ENCODE measurements at regions not wholly inside any gene's neighbourhood (a gene's known extent, or its start where the extent isn't known, plus 50 kb on each side); places are given as distances from the start of the nearest gene placed in this dataset.

DNA sequence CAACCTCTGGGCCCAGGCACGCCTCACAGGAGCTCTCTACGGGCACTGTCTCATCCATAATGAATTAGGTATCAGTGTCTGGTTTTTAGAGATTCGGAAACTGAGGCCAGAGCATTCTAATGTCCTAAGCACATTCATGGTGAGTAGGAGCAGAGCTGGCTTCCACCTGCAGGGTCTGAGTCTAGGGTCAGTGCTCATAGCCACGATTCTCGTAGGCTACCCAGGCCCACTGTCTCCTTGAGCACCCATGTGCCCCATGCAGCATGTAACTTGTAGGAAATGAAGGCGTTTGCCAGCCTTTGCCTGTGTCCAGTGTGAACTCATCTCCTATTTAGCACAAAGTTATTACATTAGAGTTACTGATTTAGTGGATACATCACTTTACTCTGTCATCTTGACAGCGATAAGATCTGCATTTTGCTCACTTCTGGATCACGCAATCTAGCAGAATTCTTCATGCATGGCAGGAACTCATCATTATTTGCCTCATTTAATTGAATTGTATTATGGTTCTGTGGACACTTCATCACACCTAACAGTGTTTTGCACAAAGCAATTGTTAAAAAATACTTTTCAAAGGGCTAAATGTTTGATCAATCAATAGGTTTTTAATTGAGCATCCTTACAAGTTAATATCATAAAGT, 205.3 kb upstream of the SULF2 start:
- no peaks in the 10 kb centered on the region for H3K4me1 Mint-ChIP-seq
- DNase-seq: no peak
- H3K27me3 ChIP-seq (ENCODE audit: control insufficient read depth in 2 of 2, insufficient read depth in 2 of 2, low read length in 2 of 2): no peaks in the 10 kb centered on the region
- H3K27ac ChIP-seq (ENCODE audit: low read depth in 1 of 2, low read length in 2 of 2): no peak overlapping the region
- H3K9ac ChIP-seq (ENCODE audit: insufficient read depth, low read length, poor library complexity, severe bottlenecking): no peak overlapping the region
- no peaks in the 10 kb centered on the region for H4K20me1 ChIP-seq (ENCODE audit: insufficient read depth, low read length)
- no peaks in the 10 kb centered on the region for H3K36me3 ChIP-seq (replicated peaks in 1 of 2; ENCODE audit: control insufficient read depth in 1 of 2, insufficient read depth in 2 of 2, low read length in 2 of 2)
- H3K9me3 Mint-ChIP-seq: peaks cover 7 to 20% (median 15%) of the 10 kb centered on the region in 7 donors
- no peak overlapping the region for H3K4me3 ChIP-seq (replicated peaks in 1 of 3; ENCODE audit: low read depth in 2 of 3, low read length in 3 of 3)
- H3K4me2 ChIP-seq (replicated peaks; ENCODE audit: extremely low read depth, low read length, poor library complexity, severe bottlenecking): no peak overlapping the region
- H3K27me3 Mint-ChIP-seq (ENCODE audit: low read depth in 3 of 3): peaks cover 7 to 14% (median 11%) of the 10 kb centered on the region in 3 donors
- no peak overlapping the region for H3K27ac Mint-ChIP-seq
- H3K36me3 Mint-ChIP-seq: no peaks in the 10 kb centered on the region
- intact Hi-C loops (cut with micrococcal nuclease): no loop called here
- TF ChIP-seq, protein P1, sequence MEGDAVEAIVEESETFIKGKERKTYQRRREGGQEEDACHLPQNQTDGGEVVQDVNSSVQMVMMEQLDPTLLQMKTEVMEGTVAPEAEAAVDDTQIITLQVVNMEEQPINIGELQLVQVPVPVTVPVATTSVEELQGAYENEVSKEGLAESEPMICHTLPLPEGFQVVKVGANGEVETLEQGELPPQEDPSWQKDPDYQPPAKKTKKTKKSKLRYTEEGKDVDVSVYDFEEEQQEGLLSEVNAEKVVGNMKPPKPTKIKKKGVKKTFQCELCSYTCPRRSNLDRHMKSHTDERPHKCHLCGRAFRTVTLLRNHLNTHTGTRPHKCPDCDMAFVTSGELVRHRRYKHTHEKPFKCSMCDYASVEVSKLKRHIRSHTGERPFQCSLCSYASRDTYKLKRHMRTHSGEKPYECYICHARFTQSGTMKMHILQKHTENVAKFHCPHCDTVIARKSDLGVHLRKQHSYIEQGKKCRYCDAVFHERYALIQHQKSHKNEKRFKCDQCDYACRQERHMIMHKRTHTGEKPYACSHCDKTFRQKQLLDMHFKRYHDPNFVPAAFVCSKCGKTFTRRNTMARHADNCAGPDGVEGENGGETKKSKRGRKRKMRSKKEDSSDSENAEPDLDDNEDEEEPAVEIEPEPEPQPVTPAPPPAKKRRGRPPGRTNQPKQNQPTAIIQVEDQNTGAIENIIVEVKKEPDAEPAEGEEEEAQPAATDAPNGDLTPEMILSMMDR (IDR thresholded peaks at IDR 0.05): no peak
- peaks cover 10 to 13% of the 10 kb centered on the region in 2 donors for H3K9me3 ChIP-seq (replicated peaks in 1 of 2; ENCODE audit: control insufficient read depth in 1 of 2, insufficient read depth in 1 of 2, low read length in 2 of 2)
- H3K4me3 Mint-ChIP-seq: no peak overlapping the region
- no peak overlapping the region for H2AFZ ChIP-seq (ENCODE audit: insufficient read depth, low read depth, low read length, poor library complexity, severe bottlenecking)
- no peaks in the 10 kb centered on the region for H3K79me2 ChIP-seq (ENCODE audit: insufficient read depth, low read length)
- 93% methylated on average over 5 of the region's 8 CpGs for WGBS (ENCODE audit: insufficient coverage)
- no peaks in the 10 kb centered on the region for H3K4me1 ChIP-seq (ENCODE audit: control insufficient read depth in 1 of 2, insufficient read depth in 2 of 2, low read length in 2 of 2)

DNA sequence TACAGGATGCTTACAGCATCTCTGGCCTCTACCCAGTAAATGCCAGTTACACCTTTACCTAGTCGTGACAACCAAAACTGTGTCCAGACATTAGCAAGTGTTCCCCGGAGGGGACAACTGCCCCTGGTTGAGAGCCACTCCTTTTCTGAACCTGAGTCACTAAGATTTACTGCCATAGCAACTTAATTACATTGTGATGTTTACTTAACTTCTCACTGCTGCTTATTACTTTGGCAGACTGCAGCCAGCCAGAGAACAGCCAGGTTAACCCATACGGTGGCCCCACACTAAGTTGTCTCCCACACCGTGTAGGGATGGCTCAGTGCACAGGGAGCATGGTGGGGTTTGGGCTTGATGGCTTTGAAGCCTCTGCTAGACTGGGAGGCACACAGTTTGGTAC, 204.7 kb upstream of the SULF2 start:
- H3K4me3 ChIP-seq (replicated peaks in 1 of 3; ENCODE audit: low read depth in 2 of 3, low read length in 3 of 3): no peak overlapping the region
- no peaks in the 10 kb centered on the region for H3K27me3 ChIP-seq (ENCODE audit: control insufficient read depth in 2 of 2, insufficient read depth in 2 of 2, low read length in 2 of 2)
- DNase-seq: no peak
- H3K36me3 Mint-ChIP-seq: no peaks in the 10 kb centered on the region
- peaks cover 7 to 12% (median 12%) of the 10 kb centered on the region in 3 donors for H3K27me3 Mint-ChIP-seq (ENCODE audit: low read depth in 3 of 3)
- WGBS (ENCODE audit: insufficient coverage): 97% methylated on average over 3 of the region's 4 CpGs
- H3K9me3 ChIP-seq (replicated peaks in 1 of 2; ENCODE audit: control insufficient read depth in 1 of 2, insufficient read depth in 1 of 2, low read length in 2 of 2): peaks cover 10 to 13% of the 10 kb centered on the region in 2 donors
- H3K9ac ChIP-seq (ENCODE audit: insufficient read depth, low read length, poor library complexity, severe bottlenecking): no peak overlapping the region
- no peaks in the 10 kb centered on the region for H3K4me1 ChIP-seq (ENCODE audit: control insufficient read depth in 1 of 2, insufficient read depth in 2 of 2, low read length in 2 of 2)
- no peak overlapping the region for H2AFZ ChIP-seq (ENCODE audit: insufficient read depth, low read depth, low read length, poor library complexity, severe bottlenecking)
- no peak overlapping the region for H3K4me2 ChIP-seq (replicated peaks; ENCODE audit: extremely low read depth, low read length, poor library complexity, severe bottlenecking)
- H3K9me3 Mint-ChIP-seq: peaks cover 7 to 21% (median 15%) of the 10 kb centered on the region in 7 donors
- no peaks in the 10 kb centered on the region for H3K4me1 Mint-ChIP-seq
- H3K79me2 ChIP-seq (ENCODE audit: insufficient read depth, low read length): no peaks in the 10 kb centered on the region
- TF ChIP-seq, protein P1 (IDR thresholded peaks at IDR 0.05): no peak
- no peak overlapping the region for H3K27ac ChIP-seq (ENCODE audit: low read depth in 1 of 2, low read length in 2 of 2)
- intact Hi-C loops (cut with micrococcal nuclease): no loop called here
- H3K4me3 Mint-ChIP-seq: no peak overlapping the region
- H4K20me1 ChIP-seq (ENCODE audit: insufficient read depth, low read length): no peaks in the 10 kb centered on the region
- no peaks in the 10 kb centered on the region for H3K36me3 ChIP-seq (replicated peaks in 1 of 2; ENCODE audit: control insufficient read depth in 1 of 2, insufficient read depth in 2 of 2, low read length in 2 of 2)
- H3K27ac Mint-ChIP-seq: no peak overlapping the region

All from CD14-positive monocyte (primary cell).